GM21723 (cell line): ENCODE measurements at regions not wholly inside any gene's neighbourhood (a gene's known extent, or its start where the extent isn't known, plus 50 kb on each side); places are given as distances from the start of the nearest gene placed in this dataset.
A peak's percentile ranks its signal among the peaks of the same experiment; 100 is the strongest.

Experiments
- ATAC-seq: cut with Tn5 transposase; IDR thresholded peaks from one replicate; pipeline ENCODE4 v1.9.1; 2021; ENCODE audit warnings: mild to moderate bottlenecking, moderate library complexity; ENCODE audit not compliant: unreplicated experiment

GRCh38 chr3:152516216-152516615, 247.5 kb downstream of the MBNL1 start:
- no peak for ATAC-seq

- no peak for ATAC-seq
These were observed 248.8 kb downstream of the MBNL1 start for GRCh38 chr3:152517502-152517901.

- no peak for ATAC-seq
These were observed 249.6 kb downstream of the MBNL1 start for GRCh38 chr3:152518346-152518745.

- ATAC-seq = peak; percentile 63
These were observed 250.6 kb downstream of the MBNL1 start for GRCh38 chr3:152519376-152519775.

DNA sequence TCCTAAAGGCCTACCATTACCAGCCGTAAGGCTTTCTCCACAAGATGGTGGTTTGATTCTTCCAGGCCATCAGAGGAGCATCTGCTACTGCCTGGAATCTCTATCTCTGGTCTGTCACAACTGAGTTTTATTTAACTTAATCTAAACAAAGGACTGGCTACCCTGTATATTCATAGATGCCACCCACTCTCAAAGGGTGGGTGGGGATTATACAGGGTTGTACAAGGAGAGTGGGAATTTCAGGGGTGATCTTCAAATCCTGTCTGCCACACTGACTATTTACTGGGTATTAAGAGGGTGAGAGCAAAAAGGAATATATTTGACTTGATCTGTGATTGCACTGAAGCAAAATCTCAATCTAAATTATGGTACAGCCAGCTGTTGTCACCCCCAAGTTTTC, 253.3 kb downstream of the MBNL1 start:
- ATAC-seq = no peak

GRCh38 chr3:152524198-152525140, 255.7 kb downstream of the MBNL1 start:
- peak; percentile 70 for ATAC-seq

DNA sequence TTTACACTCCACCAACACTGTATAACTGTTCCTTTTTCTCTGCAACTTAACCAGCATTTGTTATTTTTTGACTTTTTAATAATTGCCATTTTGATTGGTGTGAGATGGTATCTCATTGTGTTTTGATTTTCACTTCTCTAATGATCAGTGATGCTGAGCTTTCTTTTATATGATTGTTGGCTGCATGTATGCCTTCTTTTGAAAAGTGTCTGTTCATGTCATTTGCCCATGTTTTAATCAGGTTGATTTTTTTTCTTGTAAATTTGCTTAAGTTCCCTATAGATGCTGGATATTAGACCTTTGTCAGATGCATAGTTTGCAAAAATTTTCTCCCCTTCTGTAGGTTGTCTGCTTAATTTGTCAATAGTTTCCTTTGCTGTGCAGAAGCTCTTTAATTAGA, 263.0 kb downstream of the MBNL1 start:
- no peak for ATAC-seq

DNA sequence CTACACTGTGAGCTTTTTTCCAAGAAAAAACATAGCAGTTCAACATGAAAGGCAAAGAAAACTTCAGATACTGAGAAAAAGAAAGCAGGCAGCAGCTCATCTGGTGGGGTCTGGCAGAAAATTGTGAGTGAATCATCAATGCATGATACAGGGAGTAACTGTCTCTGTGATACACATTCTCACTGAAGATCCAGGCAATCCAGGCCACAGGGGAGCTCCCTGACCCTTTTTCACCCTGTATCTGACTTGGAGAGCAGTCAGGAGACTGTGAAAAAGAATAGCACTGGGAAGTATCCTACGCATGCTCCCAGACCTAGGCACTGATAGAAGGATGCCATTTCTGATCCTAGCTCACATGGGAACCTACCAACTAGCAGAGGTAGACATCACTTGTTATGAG, 269.8 kb downstream of the MBNL1 start:
- ATAC-seq = no peak

GRCh38 chr3:152539191-152539764, 270.5 kb downstream of the MBNL1 start:
- ATAC-seq = no peak

GRCh38 chr3:152540120-152540519, 271.4 kb downstream of the MBNL1 start:
- ATAC-seq = no peak

DNA sequence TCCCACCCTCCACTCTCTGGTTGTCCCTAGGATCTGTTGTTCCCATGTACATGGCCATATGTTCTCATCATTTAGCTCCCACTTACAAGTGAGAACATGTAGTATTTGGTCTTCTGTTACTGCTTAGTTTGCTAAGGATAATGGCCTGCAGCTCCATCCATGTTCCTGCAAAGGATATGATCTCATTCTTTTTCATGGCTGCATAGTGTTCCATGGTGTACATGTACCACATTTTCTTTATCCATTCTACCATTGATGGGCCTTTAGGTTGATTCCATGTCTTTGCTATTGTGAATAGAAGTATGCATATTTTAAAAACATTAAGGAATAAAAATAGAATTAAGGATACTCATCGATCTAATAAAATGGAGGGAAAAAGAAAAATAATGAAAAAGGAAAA, 278.4 kb downstream of the MBNL1 start:
- no peak for ATAC-seq

GRCh38 chr3:152549263-152549662, 280.5 kb downstream of the MBNL1 start:
- no peak for ATAC-seq

GRCh38 chr3:152550284-152550683, 281.6 kb downstream of the MBNL1 start:
- no peak for ATAC-seq

GRCh38 chr3:152554980-152555379, 280.0 kb upstream of the P2RY1 start:
- no peak for ATAC-seq

- no peak for ATAC-seq
These were observed 279.2 kb upstream of the P2RY1 start for GRCh38 chr3:152555666-152556291.

DNA sequence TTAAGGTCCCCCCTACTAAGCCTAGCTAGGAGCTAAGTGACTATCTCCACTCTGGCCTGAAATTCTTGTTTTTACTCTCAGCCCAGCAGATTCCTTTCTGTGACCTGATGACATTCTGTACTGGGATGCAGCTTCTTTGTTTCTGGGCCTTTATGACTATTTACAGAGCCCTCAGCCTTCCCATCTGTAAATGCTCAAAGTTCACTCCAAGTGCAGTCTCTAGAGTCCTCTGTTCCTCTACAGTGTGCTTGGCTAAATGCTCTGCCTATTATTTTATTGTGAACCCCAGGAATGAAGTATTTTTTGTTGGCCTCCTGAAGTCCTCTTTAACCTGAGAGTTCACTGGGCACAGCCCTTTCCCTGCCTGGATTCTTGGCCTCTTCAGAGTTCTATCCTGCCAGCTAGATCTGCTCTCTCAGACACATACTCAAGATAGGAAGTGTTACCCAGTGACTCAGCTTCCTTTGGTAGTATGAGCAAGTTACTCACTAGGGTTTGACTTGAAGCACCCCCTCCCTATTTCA, 278.1 kb upstream of the P2RY1 start:
- peak; percentile 82 for ATAC-seq

GRCh38 chr3:152557302-152557999, 277.5 kb upstream of the P2RY1 start:
- ATAC-seq = peak; percentile 67

- no peak for ATAC-seq
These were observed 276.5 kb upstream of the P2RY1 start for GRCh38 chr3:152558386-152558785.

- no peak for ATAC-seq
These were observed 275.7 kb upstream of the P2RY1 start for GRCh38 chr3:152559246-152559645.

GRCh38 chr3:152564459-152564858, 270.5 kb upstream of the P2RY1 start:
- ATAC-seq = no peak

- ATAC-seq = peak; percentile 85
These were observed 260.4 kb upstream of the P2RY1 start for GRCh38 chr3:152574461-152575079.
